ENCODE measurements at regions not wholly inside any gene's neighbourhood (a gene's known extent, or its start where the extent isn't known, plus 50 kb on each side); places are given as distances from the start of the nearest gene placed in this dataset.

DNA sequence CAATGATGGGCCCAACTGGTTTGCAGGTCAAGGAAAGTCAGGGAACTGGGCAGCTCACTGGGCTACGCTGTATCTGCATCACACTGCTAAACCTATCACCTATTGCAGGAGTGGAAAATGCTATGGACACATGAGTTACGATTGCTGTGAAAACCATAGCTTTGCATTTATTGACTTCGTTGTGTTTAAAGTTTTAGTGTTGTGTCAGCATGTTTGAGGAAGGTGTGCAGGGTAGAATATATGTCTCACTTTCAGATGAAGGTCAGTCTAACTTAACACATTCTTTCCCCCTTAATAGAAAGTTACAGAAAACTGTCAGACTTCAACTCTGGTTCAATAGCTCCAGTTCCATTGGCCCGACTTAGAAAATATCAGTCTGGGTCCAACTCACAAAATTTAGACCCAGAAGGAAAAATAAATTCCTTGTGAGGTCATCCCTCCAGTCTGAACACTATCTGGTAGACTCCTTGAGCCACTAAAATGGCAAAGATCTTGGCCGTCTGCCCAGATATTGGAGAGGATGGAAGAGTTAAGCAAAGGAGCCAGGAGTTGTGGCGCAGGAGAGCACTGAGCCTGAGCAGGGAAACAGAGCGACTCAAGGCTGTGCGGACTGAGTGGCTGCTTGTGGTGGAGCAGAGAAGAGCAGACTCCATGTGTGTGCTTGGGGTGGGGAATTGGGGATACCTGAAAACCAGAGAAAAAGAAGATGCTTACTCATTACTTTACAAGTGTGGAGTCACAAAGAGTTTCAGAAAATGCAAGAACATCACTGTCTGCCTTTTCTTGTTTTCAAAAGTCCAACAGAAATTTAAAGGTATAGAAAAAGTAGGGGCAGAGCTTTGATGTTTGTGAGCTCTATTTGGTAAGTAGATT, 518.5 kb downstream of the FGF9 start:
- H2AFZ ChIP-seq (ENCODE audit: low read depth, low read length): no peak overlapping the region
- no TSS peak for BruUV-seq (replicated peaks)
- CTCF ChIA-PET (ENCODE audit: low intra/inter-chr PET ratio): no interaction called here
- no peak overlapping the region for H3K4me2 ChIP-seq (ENCODE audit: insufficient read depth, low read length)
- no peak overlapping the region for H3K27ac ChIP-seq (ENCODE audit: extremely low read depth, low read depth, low read length)
- H3K79me2 ChIP-seq (ENCODE audit: control insufficient read depth, insufficient read depth, low read length): no peaks in the 10 kb centered on the region
- H3K4me3 ChIP-seq: no peak overlapping the region
- no peak for DNase-seq (ENCODE audit: extremely low read depth in 1 of 4, low spot score in 3 of 4)
- TF ChIP-seq TBP (optimal IDR thresholded peaks at IDR 0.05; ENCODE audit: low read depth, low read length) (no peak), ZNF316 (IDR thresholded peaks at IDR 0.05) (0 out of 2 replicates have a peak, but pooled peaks have one; percentile 23), MAFK (IDR thresholded peaks at IDR 0.05; ENCODE audit: low read length) (0 out of 2 replicates have a peak, but pooled peaks have one; percentile 5), NFE2 (IDR thresholded peaks at IDR 0.05; ENCODE audit: low read depth) (no peak)
- no peaks in the 10 kb centered on the region for H3K9me3 ChIP-seq (replicated peaks; ENCODE audit: control insufficient read depth, insufficient read depth, low read depth, low read length)
- WGBS (ENCODE audit: insufficient coverage, low coverage, missing lambda C conversion rate): 3% methylated on average over 8 of the region's 8 CpGs
- ATAC-seq: no peak
- H3K9ac ChIP-seq (ENCODE audit: insufficient read depth in 1 of 2, low read depth in 2 of 2, low read length in 2 of 2): no peak overlapping the region
- no peak for FAIRE-seq
- H3K36me3 ChIP-seq (ENCODE audit: control insufficient read depth, insufficient read depth, low read length): no peaks in the 10 kb centered on the region
- H3K9me1 ChIP-seq (ENCODE audit: control insufficient read depth, insufficient read depth, low read length): no peaks in the 10 kb centered on the region
- in situ Hi-C loops (cut with MboI): no loop called here
- no peaks in the 10 kb centered on the region for H3K27me3 ChIP-seq (ENCODE audit: control insufficient read depth in 2 of 2, insufficient read depth in 2 of 2, low read length in 2 of 2)
- POLR2A ChIA-PET: no interaction called here
- H4K20me1 ChIP-seq (replicated peaks; ENCODE audit: control insufficient read depth, insufficient read depth, low read length): no peaks in the 10 kb centered on the region
- H3K4me1 ChIP-seq (replicated peaks in 1 of 2; ENCODE audit: control insufficient read depth in 2 of 2, insufficient read depth in 2 of 2, low read length in 2 of 2): no peaks in the 10 kb centered on the region
- intact Hi-C loops (cut with micrococcal nuclease): no loop called here

DNA sequence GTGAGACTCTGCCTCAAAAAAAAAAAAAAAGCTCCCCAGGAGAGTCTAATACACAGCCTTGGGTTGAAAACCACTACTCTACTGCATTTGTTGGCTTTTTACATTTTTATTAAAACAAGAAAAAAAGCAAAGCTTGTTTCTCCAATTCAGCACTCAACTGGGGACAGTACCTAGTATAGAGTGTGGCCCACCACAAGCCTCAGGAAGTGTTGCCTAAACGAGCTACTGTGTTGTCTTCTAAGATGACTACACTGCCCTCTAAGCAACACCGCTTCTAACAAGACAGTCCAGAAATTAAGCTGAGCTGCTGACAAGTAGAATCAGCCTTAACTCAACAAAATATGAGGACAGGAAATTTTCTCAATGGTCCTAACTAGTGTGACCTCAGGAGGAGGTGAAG, 522.2 kb downstream of the FGF9 start:
- no TSS peak for BruUV-seq (replicated peaks)
- CTCF ChIA-PET (ENCODE audit: low intra/inter-chr PET ratio): no interaction called here
- in situ Hi-C loops (cut with MboI): no loop called here
- H3K36me3 ChIP-seq (ENCODE audit: control insufficient read depth, insufficient read depth, low read length): no peaks in the 10 kb centered on the region
- H2AFZ ChIP-seq (ENCODE audit: low read depth, low read length): no peak overlapping the region
- WGBS (ENCODE audit: insufficient coverage, low coverage, missing lambda C conversion rate): 0% methylated on average over 2 of the region's 2 CpGs
- POLR2A ChIA-PET: no interaction called here
- no peak overlapping the region for H3K9ac ChIP-seq (ENCODE audit: insufficient read depth in 1 of 2, low read depth in 2 of 2, low read length in 2 of 2)
- H4K20me1 ChIP-seq (replicated peaks; ENCODE audit: control insufficient read depth, insufficient read depth, low read length): no peaks in the 10 kb centered on the region
- no peaks in the 10 kb centered on the region for H3K9me3 ChIP-seq (replicated peaks; ENCODE audit: control insufficient read depth, insufficient read depth, low read depth, low read length)
- no peaks in the 10 kb centered on the region for H3K27me3 ChIP-seq (ENCODE audit: control insufficient read depth in 2 of 2, insufficient read depth in 2 of 2, low read length in 2 of 2)
- intact Hi-C loops (cut with micrococcal nuclease): no loop called here
- H3K4me3 ChIP-seq: no peak overlapping the region
- no peak overlapping the region for H3K4me2 ChIP-seq (ENCODE audit: insufficient read depth, low read length)
- DNase-seq (ENCODE audit: extremely low read depth in 1 of 4, low spot score in 3 of 4) (no peak), ATAC-seq (no peak), FAIRE-seq (no peak)
- H3K4me1 ChIP-seq (replicated peaks in 1 of 2; ENCODE audit: control insufficient read depth in 2 of 2, insufficient read depth in 2 of 2, low read length in 2 of 2): no peaks in the 10 kb centered on the region
- H3K27ac ChIP-seq (ENCODE audit: extremely low read depth, low read depth, low read length): no peak overlapping the region
- H3K79me2 ChIP-seq (ENCODE audit: control insufficient read depth, insufficient read depth, low read length): no peaks in the 10 kb centered on the region
- H3K9me1 ChIP-seq (ENCODE audit: control insufficient read depth, insufficient read depth, low read length): no peaks in the 10 kb centered on the region
- TF ChIP-seq ZBED1 (IDR thresholded peaks at IDR 0.05): no peak
- no peak for TF ChIP-seq STAG1 (CRISPR knock-in tag; IDR thresholded peaks at IDR 0.05; ENCODE audit: borderline replicate concordance)
